Parathyroid adenoma (tissue), 2 donors: ENCODE measurements at regions not wholly inside any gene's neighbourhood (a gene's known extent, or its start where the extent isn't known, plus 50 kb on each side); places are given as distances from the start of the nearest gene placed in this dataset.

Experiments
- H2AFZ ChIP-seq: fragments of 300-600 bp; sonication (generic); one replicate; pipeline ENCODE4 v1.7.0; 2017; ENCODE audit warnings: antibody characterized with exemption, mild to moderate bottlenecking
- H3K27ac ChIP-seq: fragments of 300-600 bp; sonication (generic); one replicate; pipeline ENCODE4 v1.7.0; 2017
- H3K27me3 ChIP-seq: fragments of 300-600 bp; sonication (generic); one replicate; pipeline ENCODE4 v1.7.0; 2017; ENCODE audit warnings: low read length; ENCODE audit not compliant: control insufficient read depth, insufficient read depth
- H3K36me3 ChIP-seq: fragments of 300-600 bp; sonication (generic); one replicate; pipeline ENCODE4 v1.7.0; 2017; ENCODE audit warnings: low read length; ENCODE audit not compliant: control insufficient read depth, insufficient read depth
- H3K4me1 ChIP-seq: fragments of 300-600 bp; sonication (generic); one replicate; pipeline ENCODE4 v1.7.0; 2017; ENCODE audit warnings: control low read depth
- H3K4me2 ChIP-seq: fragments of 300-600 bp; sonication (generic); one replicate; pipeline ENCODE4 v1.7.0; 2017; ENCODE audit warnings: low read length
- H3K4me3 ChIP-seq: fragments of 300-600 bp; sonication (generic); one replicate; pipeline ENCODE4 v1.7.0; 2017; ENCODE audit warnings: low read depth, low read length
- H3K79me2 ChIP-seq: fragments of 300-600 bp; sonication (generic); one replicate; pipeline ENCODE4 v1.7.0; 2017; ENCODE audit warnings: control low read depth
- H3K9ac ChIP-seq: fragments of 300-600 bp; sonication (generic); one replicate; pipeline ENCODE4 v1.7.0; 2017; ENCODE audit warnings: mild to moderate bottlenecking
- H3K9me3 ChIP-seq: fragments of 300-600 bp; sonication (generic); one replicate; pipeline ENCODE4 v1.7.0; 2017; ENCODE audit warnings: low read length; ENCODE audit not compliant: control insufficient read depth
- TF ChIP-seq, protein P1 (sequence below): fragments of 300-600 bp; sonication (generic); IDR thresholded peaks from one replicate; pipeline ENCODE4 v1.7.0; 2017; ENCODE audit warnings: antibody characterized with exemption, mild to moderate bottlenecking
- donor health status: primary hyperparathyroidism.

DNA sequence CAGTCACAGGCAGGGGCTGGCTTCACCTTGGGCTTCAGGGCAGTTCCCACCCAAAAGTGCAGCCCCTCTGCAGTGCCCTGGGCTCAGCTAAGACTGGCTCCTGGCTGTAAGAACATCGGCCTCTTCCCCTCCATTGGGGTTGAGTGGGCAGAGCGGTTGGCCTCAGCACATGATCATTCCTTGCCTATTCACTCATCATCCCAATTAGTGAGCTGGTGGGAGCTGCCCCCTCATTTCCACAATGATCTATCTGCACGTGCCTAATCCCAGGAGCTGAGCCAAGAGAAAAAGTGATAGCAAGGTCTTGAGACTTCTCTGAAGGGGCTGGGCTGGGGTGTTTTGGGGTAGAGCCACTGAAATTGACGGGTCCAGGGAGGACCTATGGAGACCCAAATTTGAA, 133.6 kb downstream of the SYF2 start:
- no peaks in the 10 kb centered on the region for H3K4me1 ChIP-seq

DNA sequence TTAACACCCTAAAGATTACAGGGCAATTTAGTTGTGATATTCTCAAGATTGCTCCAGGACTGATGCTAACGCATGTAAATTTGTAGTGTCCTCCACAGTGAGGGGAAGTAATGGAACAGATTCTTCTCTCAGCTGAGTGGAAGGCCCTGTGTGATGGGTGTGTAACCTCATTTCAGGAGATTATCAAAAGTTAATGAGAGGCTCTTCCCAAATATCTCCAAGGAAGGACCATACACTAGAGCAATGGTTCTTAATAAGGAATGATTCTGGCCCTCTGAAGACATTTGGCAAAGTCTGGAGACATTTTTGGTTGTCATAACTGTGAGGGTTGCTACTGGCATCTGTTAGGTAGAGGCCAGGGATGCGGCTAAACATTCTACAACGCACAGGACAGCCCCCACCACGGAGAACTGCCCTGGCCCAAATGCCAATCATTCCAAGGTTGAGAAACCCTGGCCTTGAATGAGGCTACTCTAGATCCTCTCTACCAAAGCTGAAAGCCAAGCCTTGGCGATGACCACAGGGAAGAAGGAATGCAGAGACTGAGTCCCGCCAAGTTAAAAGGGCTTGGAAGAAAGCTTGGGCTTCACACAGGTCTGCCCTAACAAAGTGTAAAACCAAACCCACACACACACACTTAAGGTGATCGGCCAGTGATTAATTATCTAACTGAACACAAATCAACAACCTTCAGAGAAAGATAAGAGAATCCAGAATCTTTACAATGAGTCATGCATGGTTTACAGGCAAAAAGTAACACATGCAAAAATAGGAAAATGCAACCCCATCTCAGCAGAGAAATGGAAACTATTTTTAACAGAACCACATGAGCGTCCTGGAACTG, 135.8 kb downstream of the SYF2 start:
- H3K36me3 ChIP-seq = no peaks in the 10 kb centered on the region
- no peak overlapping the region for H2AFZ ChIP-seq
- TF ChIP-seq, protein P1, sequence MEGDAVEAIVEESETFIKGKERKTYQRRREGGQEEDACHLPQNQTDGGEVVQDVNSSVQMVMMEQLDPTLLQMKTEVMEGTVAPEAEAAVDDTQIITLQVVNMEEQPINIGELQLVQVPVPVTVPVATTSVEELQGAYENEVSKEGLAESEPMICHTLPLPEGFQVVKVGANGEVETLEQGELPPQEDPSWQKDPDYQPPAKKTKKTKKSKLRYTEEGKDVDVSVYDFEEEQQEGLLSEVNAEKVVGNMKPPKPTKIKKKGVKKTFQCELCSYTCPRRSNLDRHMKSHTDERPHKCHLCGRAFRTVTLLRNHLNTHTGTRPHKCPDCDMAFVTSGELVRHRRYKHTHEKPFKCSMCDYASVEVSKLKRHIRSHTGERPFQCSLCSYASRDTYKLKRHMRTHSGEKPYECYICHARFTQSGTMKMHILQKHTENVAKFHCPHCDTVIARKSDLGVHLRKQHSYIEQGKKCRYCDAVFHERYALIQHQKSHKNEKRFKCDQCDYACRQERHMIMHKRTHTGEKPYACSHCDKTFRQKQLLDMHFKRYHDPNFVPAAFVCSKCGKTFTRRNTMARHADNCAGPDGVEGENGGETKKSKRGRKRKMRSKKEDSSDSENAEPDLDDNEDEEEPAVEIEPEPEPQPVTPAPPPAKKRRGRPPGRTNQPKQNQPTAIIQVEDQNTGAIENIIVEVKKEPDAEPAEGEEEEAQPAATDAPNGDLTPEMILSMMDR = no peak
- H3K27me3 ChIP-seq = no peaks in the 10 kb centered on the region
- H3K9me3 ChIP-seq = no peaks in the 10 kb centered on the region
- H3K79me2 ChIP-seq = no peaks in the 10 kb centered on the region
- no peak overlapping the region for H3K27ac ChIP-seq
- no peak overlapping the region for H3K4me3 ChIP-seq
- H3K9ac ChIP-seq = no peak overlapping the region
- no peaks in the 10 kb centered on the region for H3K4me1 ChIP-seq
- no peak overlapping the region for H3K4me2 ChIP-seq

More for the DNA sequence above, 133.6 kb downstream of the SYF2 start:
- no peaks in the 10 kb centered on the region for H3K79me2 ChIP-seq
- no peak overlapping the region for H3K4me2 ChIP-seq
- H3K4me3 ChIP-seq = no peak overlapping the region
- no peaks in the 10 kb centered on the region for H3K9me3 ChIP-seq
- no peak overlapping the region for H2AFZ ChIP-seq
- TF ChIP-seq, protein P1 = no peak
- H3K27me3 ChIP-seq = no peaks in the 10 kb centered on the region
- H3K9ac ChIP-seq = no peak overlapping the region
- no peaks in the 10 kb centered on the region for H3K36me3 ChIP-seq
- H3K27ac ChIP-seq = no peak overlapping the region

DNA sequence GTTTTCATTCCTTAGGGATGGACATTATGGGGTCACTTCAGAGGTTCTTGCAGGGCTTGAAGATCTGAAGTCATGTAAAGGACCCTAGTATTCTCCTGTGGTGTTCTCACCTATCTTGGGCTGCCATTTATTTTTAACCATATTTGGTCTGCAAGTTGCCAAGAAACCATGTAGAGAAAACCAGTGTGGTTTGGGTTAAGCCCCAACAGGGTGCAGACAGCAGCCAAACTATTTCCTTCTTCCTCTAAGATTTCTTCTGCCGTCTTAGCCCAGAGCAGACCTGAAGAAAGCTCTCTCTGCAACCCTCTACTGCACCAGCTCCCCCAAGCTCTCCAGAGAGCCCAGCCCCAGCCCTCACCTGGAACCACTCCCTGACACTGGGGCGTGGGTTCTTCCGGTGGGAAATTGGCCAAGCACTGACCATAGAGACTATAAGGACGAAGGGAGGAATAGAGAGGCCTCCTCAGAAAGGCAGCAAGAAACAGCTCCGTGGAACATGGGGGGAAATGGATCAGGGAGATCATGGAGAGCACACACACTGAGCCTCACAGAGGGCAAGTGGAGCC, 136.6 kb downstream of the SYF2 start:
- Histone ChIP-seq H3K4me3 (no peak overlapping the region), H2AFZ (no peak overlapping the region), H3K4me2 (no peak overlapping the region), H3K27me3 (no peaks in the 10 kb centered on the region), H3K36me3 (no peaks in the 10 kb centered on the region), H3K27ac (no peak overlapping the region), H3K79me2 (no peaks in the 10 kb centered on the region), H3K9ac (no peak overlapping the region), H3K9me3 (no peaks in the 10 kb centered on the region), H3K4me1 (no peaks in the 10 kb centered on the region)
- TF ChIP-seq, protein P1 = no peak

DNA sequence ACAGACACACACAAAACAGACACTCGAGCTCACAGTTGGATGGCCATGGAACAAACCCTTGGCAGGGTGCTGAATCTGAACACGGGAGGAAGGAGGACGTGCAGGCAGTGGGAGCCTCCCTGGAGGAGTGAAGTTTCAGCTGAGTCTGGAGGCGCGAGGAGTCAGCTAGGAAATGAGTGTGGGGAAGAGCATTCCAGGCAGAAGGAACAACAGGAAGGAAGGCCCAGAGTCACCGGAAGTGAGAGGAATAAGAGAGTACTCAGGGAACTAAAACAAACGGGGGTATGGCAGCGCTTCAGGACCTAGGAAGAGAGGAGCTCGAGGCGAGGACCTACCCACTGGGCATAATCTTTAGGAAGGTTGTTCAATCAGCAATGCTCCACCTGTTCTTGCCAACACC, 137.3 kb downstream of the SYF2 start:
- Histone ChIP-seq H3K27me3 (no peaks in the 10 kb centered on the region), H3K4me3 (no peak overlapping the region), H3K27ac (no peak overlapping the region), H3K79me2 (no peaks in the 10 kb centered on the region), H3K36me3 (no peaks in the 10 kb centered on the region), H3K9ac (no peak overlapping the region), H3K4me2 (no peak overlapping the region), H2AFZ (no peak overlapping the region), H3K4me1 (no peaks in the 10 kb centered on the region), H3K9me3 (no peaks in the 10 kb centered on the region)
- TF ChIP-seq, protein P1 = no peak
